ENCODE measurements at regions not wholly inside any gene's neighbourhood (a gene's known extent, or its start where the extent isn't known, plus 50 kb on each side); places are given as distances from the start of the nearest gene placed in this dataset.

GRCh38 chr5:125896368-125896767 lies 526.8 kb upstream of the GRAMD2B start:
- no peak for TF ChIP-seq CTCF (IDR thresholded peaks at IDR 0.05)
- no peak for TF ChIP-seq POLR2A (IDR thresholded peaks at IDR 0.05)

Data from sigmoid colon (tissue), 3 donors.